Kidney epithelial cell (primary cell): ENCODE measurements at regions not wholly inside any gene's neighbourhood (a gene's known extent, or its start where the extent isn't known, plus 50 kb on each side); places are given as distances from the start of the nearest gene placed in this dataset.

Source experiments
- DNase-seq: peaks from one replicate; pipeline ENCODE4 v3.0.0-alpha.2; 2010; ENCODE audit warnings: low read depth
- H3K27me3 ChIP-seq: 2 replicates; pipeline ENCODE4 v1.6.0; 2011; ENCODE audit warnings: low read length; ENCODE audit not compliant: control insufficient read depth, insufficient read depth
- H3K36me3 ChIP-seq: 2 replicates; pipeline ENCODE4 v1.5.1; 2011; ENCODE audit warnings: low read length; ENCODE audit not compliant: control insufficient read depth, insufficient read depth
- H3K4me3 ChIP-seq: 2 replicates; pipeline ENCODE4 v1.5.1; 2011; ENCODE audit warnings: low read depth, mild to moderate bottlenecking, control low read depth, low read length
- CTCF ChIP-seq: IDR thresholded peaks from 2 replicates; pipeline ENCODE4 v1.5.1; 2011; ENCODE audit warnings: mild to moderate bottlenecking, moderate library complexity, low read length, control low read depth, inconsistent platforms; ENCODE audit not compliant: insufficient read depth, poor library complexity, severe bottlenecking

DNA sequence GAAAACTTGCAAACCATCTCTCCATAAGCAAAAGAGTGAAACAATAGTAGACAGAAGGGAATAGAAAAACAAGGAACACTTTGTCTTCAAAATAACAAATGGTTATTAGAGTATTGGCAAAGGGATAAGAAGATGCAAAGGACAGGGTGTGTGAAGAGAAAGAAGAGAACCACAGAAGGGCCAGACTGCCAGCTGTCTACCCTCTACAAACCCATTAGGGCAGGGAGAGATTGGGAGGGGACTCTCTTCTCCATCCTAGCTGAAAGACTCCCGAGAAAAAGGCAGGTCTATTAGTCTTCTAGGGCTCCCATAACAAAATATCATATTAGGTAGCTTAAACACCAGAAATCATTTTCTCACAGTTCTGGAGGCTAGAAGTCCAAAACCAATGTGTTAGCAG is 292.8 kb downstream of the PTBP2 start:
- Histone ChIP-seq H3K4me3 (no peak overlapping the region), H3K36me3 (no peaks in the 10 kb centered on the region), H3K27me3 (no peaks in the 10 kb centered on the region)
- DNase-seq = no peak
- TF ChIP-seq CTCF = no peak

GRCh38 chr1:97017895-97018294 is 296.3 kb downstream of the PTBP2 start:
- Histone ChIP-seq H3K36me3 (no peaks in the 10 kb centered on the region), H3K4me3 (no peak overlapping the region), H3K27me3 (no peaks in the 10 kb centered on the region)
- no peak for DNase-seq
- no peak for TF ChIP-seq CTCF
